HCT116 (cell line): ENCODE measurements at regions not wholly inside any gene's neighbourhood (a gene's known extent, or its start where the extent isn't known, plus 50 kb on each side); places are given as distances from the start of the nearest gene placed in this dataset.

Experiments used
- ATAC-seq: fragments of 200-7000 bp; cut with Tn5 transposase; 2 replicates; pipeline ENCODE4 v1.9.1; 2020; ENCODE audit warnings: mild to moderate bottlenecking, moderate library complexity
- BruUV-seq: library from RNA; stranded (reverse); fragments of 400-500 nt; replicated peaks from 2 replicates; lab custom pipeline; 2021; lab: Mats Ljungman, UMichigan
- CTCF ChIA-PET: fragments of 300-600 bp; sonication (Branson Sonifier 250); formaldehyde crosslinking; loops from one replicate; lab custom pipeline; 2021; ENCODE audit warnings: antibody characterized with exemption; lab: Charles Lee
- POLR2A ChIA-PET: fragments of 300-600, 350-600 bp; sonication (Branson Sonifier 250); formaldehyde crosslinking; loops from one replicate; lab custom pipeline; 2021; ENCODE audit warnings: antibody characterized with exemption; lab: Charles Lee
- RAD21 ChIA-PET, 2 experiments: fragments of 300-600 bp; sonication (Branson Sonifier 250); formaldehyde crosslinking; loops; one replicate each; lab custom pipeline; 2023; ENCODE audit warnings: low total read pairs in 2 of 2; ENCODE audit not compliant: uncharacterized antibody in 2 of 2, unreplicated experiment in 2 of 2, low non-redundant PET in 1 of 2; lab: Charles Lee
- DNase-seq: peaks from one replicate; pipeline ENCODE4 v3.0.0-alpha.2; 2010; ENCODE audit warnings: low read depth, low spot score
- H2AFZ ChIP-seq: fragments of 200-600 bp; shearing (Covaris generic), sonication (generic); 2 replicates; pipeline ENCODE4 v1.6.1; 2017; ENCODE audit warnings: low read depth, mixed run types, mixed read lengths, antibody characterized with exemption, low read length; ENCODE audit not compliant: poor library complexity, severe bottlenecking
- H3K27ac ChIP-seq: 2 replicates; pipeline ENCODE4 v1.5.1; 2012; ENCODE audit warnings: low read depth, low read length
- H3K27me3 ChIP-seq: fragments of 200-600 bp; sonication (generic); 2 replicates; pipeline ENCODE4 v1.6.1; 2016; ENCODE audit warnings: mixed run types, low read length, mixed read lengths; ENCODE audit not compliant: insufficient read depth
- H3K36me3 ChIP-seq, 2 experiments: fragments of 200-500 bp in 1 of 2; fragments of 200-600 bp in 1 of 2; sonication (Bioruptor generic) in 1 of 2; sonication (generic) in 1 of 2; 2 replicates each; pipeline versions ENCODE4 v1.5.1 to v1.6.1; 2014 to 2016; ENCODE audit warnings: low read length in 2 of 2, inconsistent platforms in 1 of 2, mixed read lengths in 1 of 2, mixed run types in 1 of 2; ENCODE audit not compliant: insufficient read depth in 2 of 2, control insufficient read depth in 1 of 2
- H3K4me1 ChIP-seq, 2 experiments: fragments of 200-600 bp in 1 of 2; sonication (generic) in 1 of 2; 2 replicates each; pipeline versions ENCODE4 v1.5.1 to v1.6.1; 2012 to 2017; ENCODE audit warnings: low read length in 2 of 2, inconsistent platforms in 1 of 2, mild to moderate bottlenecking in 1 of 2, mixed read lengths in 1 of 2, mixed run types in 1 of 2, moderate library complexity in 1 of 2; ENCODE audit not compliant: insufficient read depth in 2 of 2, control insufficient read depth in 1 of 2
- H3K4me2 ChIP-seq: fragments of 200-600 bp; sonication (generic); 2 replicates; pipeline ENCODE4 v1.6.1; 2017; ENCODE audit warnings: mixed run types, low read length, mixed read lengths
- H3K4me3 ChIP-seq, 2 experiments: fragments of 200-600 bp in 1 of 2; sonication (generic) in 1 of 2; replicated peaks in 1 of 2; 2 replicates each; pipeline ENCODE4 v1.5.1; 2011 to 2016; ENCODE audit warnings: low read length in 2 of 2, control low read depth in 1 of 2, low read depth in 1 of 2, mild to moderate bottlenecking in 1 of 2, mixed read lengths in 1 of 2, mixed run types in 1 of 2
- H3K79me2 ChIP-seq: fragments of 200-600 bp; sonication (generic); 2 replicates; pipeline ENCODE4 v1.6.1; 2017; ENCODE audit warnings: mild to moderate bottlenecking, mixed run types, low read length, moderate library complexity, mixed read lengths; ENCODE audit not compliant: insufficient read depth
- H3K9ac ChIP-seq: fragments of 200-600 bp; sonication (generic); 2 replicates; pipeline ENCODE4 v1.6.1; 2016; ENCODE audit warnings: low read length, mixed read lengths
- H3K9me2 ChIP-seq: fragments of 200-600 bp; sonication (generic), shearing (Covaris generic); 2 replicates; pipeline ENCODE4 v1.6.1; 2017; ENCODE audit warnings: mixed run types, mild to moderate bottlenecking, moderate library complexity; ENCODE audit not compliant: insufficient read depth
- H3K9me3 ChIP-seq, 2 experiments: fragments of 200-500 bp in 1 of 2; fragments of 200-600 bp in 1 of 2; sonication (Bioruptor generic) in 1 of 2; sonication (generic) in 1 of 2; 2 replicates each; pipeline ENCODE4 v1.6.1; 2014 to 2017; ENCODE audit warnings: low read length in 2 of 2, mixed read lengths in 2 of 2, inconsistent platforms in 1 of 2, low read depth in 1 of 2, mild to moderate bottlenecking in 1 of 2, mixed run types in 1 of 2, moderate library complexity in 1 of 2; ENCODE audit not compliant: control insufficient read depth in 1 of 2, insufficient read depth in 1 of 2
- H4K20me1 ChIP-seq: fragments of 200-600 bp; sonication (generic), shearing (Covaris generic); 2 replicates; pipeline ENCODE4 v1.6.1; 2017; ENCODE audit warnings: mixed run types, mild to moderate bottlenecking, moderate library complexity; ENCODE audit not compliant: insufficient read depth
- ELF1 ChIP-seq: IDR thresholded peaks from 2 replicates; pipeline ENCODE4 v1.6.1; 2012; ENCODE audit warnings: low read depth, borderline replicate concordance
- EZH2 ChIP-seq: fragments of 200-600 bp; sonication (generic); IDR thresholded peaks from 2 replicates; pipeline ENCODE4 v1.6.1; 2017; ENCODE audit warnings: antibody characterized with exemption, mixed run types
- JUND ChIP-seq: IDR thresholded peaks from 2 replicates; pipeline ENCODE4 v1.6.1; 2012
- POLR2AphosphoS5 ChIP-seq: IDR thresholded peaks from 2 replicates; pipeline ENCODE4 v1.6.1; 2011; ENCODE audit warnings: mild to moderate bottlenecking, low read depth, low read length, moderate library complexity
- RAD21 ChIP-seq: IDR thresholded peaks from 2 replicates; pipeline ENCODE4 v1.6.1; 2012; ENCODE audit warnings: low read depth, mild to moderate bottlenecking
- SP1 ChIP-seq: IDR thresholded peaks from 2 replicates; pipeline ENCODE4 v1.6.1; 2012; ENCODE audit warnings: low read depth
- ZFX ChIP-seq: fragments of 450-650 bp; IDR thresholded peaks from 2 replicates; pipeline ENCODE4 v1.6.1; 2017
- ZNF274 ChIP-seq: fragments of 200-500 bp; sonication (Bioruptor generic); IDR thresholded peaks from 2 replicates; pipeline ENCODE4 v1.6.1; 2014; ENCODE audit warnings: mild to moderate bottlenecking, low read depth, low read length, inconsistent platforms
- intact Hi-C: fragments of 100-400 bp; cut with micrococcal nuclease; formaldehyde crosslinking; loops from 2 replicates; pipeline ENCODE4 v1.10.0; 2022
- TF ChIP-seq, protein P1 (sequence below), 3 experiments: fragments of 200-600 bp in 1 of 3; sonication (generic) in 1 of 3; IDR thresholded peaks in 2 of 3; conservative IDR thresholded peaks in 1 of 3; 2 replicates each; pipeline ENCODE4 v1.5.1; 2012 to 2017; ENCODE audit warnings: low read depth in 2 of 3, low read length in 2 of 3, antibody characterized with exemption in 1 of 3, borderline replicate concordance in 1 of 3, control low read depth in 1 of 3, mild to moderate bottlenecking in 1 of 3, mixed read lengths in 1 of 3, mixed run types in 1 of 3, moderate library complexity in 1 of 3; ENCODE audit not compliant: insufficient read depth in 1 of 3
- TF ChIP-seq, protein P2 (sequence below): IDR thresholded peaks from 2 replicates; pipeline ENCODE4 v1.6.1; 2011; ENCODE audit warnings: mild to moderate bottlenecking, low read length, moderate library complexity; ENCODE audit not compliant: insufficient replicate concordance; ENCODE audit errors: extremely low read depth

DNA sequence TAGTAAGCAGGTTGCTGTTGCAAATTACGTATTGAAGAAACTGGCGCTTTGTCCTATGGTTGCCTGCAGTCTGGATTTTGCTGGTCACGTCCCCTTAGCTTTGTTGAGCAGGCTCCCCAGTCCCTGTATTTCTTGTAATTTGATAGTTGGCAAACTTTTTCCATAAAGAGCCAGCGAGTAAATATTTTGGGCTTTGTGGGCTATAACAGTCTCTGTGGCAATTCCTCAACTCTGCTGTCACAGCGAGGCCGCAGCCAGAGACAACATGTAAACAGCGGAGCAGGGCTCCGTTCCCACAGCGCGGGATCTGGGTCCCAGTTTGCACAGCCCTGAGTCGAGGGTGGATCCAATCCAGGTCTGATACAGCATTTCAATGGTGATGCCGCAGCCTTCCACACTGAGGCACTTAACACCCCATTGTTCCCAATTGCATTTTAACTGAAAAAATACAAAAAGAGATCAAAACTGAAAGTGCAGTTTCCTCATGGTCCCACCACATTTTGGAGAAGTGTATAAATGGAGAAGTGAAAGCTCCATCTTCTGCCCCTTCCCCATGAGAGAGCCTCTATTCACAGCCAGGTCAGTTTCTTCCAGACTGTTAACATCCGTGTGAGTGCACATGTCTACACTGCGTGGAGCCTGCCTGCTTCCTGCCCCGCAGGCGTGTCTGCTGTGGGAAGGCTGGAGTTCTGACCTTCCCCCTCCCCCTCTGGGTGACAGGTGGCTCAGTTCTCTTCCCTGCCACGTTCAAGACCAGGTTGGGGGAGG is 89.1 kb downstream of the RPS6KA4 start:
- intact Hi-C loops = loop anchor here (5.0 kb wide), 1 partner anchor 91 kb away; the partner anchor contains the start of gene RPS6KA4
- TF ChIP-seq, protein P1, sequence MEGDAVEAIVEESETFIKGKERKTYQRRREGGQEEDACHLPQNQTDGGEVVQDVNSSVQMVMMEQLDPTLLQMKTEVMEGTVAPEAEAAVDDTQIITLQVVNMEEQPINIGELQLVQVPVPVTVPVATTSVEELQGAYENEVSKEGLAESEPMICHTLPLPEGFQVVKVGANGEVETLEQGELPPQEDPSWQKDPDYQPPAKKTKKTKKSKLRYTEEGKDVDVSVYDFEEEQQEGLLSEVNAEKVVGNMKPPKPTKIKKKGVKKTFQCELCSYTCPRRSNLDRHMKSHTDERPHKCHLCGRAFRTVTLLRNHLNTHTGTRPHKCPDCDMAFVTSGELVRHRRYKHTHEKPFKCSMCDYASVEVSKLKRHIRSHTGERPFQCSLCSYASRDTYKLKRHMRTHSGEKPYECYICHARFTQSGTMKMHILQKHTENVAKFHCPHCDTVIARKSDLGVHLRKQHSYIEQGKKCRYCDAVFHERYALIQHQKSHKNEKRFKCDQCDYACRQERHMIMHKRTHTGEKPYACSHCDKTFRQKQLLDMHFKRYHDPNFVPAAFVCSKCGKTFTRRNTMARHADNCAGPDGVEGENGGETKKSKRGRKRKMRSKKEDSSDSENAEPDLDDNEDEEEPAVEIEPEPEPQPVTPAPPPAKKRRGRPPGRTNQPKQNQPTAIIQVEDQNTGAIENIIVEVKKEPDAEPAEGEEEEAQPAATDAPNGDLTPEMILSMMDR (IDR thresholded peaks at IDR 0.05 in 2 of 3, conservative IDR thresholded peaks at IDR 0.05 in 1 of 3; ENCODE audit: borderline replicate concordance in 1 of 3, insufficient read depth in 1 of 3, low read depth in 2 of 3, low read length in 2 of 3) = no peak
- no peak for TF ChIP-seq ELF1
- TF ChIP-seq EZH2 = no peak
- no peak for TF ChIP-seq ZNF274
- no peak for TF ChIP-seq POLR2AphosphoS5
- TF ChIP-seq, protein P2, sequence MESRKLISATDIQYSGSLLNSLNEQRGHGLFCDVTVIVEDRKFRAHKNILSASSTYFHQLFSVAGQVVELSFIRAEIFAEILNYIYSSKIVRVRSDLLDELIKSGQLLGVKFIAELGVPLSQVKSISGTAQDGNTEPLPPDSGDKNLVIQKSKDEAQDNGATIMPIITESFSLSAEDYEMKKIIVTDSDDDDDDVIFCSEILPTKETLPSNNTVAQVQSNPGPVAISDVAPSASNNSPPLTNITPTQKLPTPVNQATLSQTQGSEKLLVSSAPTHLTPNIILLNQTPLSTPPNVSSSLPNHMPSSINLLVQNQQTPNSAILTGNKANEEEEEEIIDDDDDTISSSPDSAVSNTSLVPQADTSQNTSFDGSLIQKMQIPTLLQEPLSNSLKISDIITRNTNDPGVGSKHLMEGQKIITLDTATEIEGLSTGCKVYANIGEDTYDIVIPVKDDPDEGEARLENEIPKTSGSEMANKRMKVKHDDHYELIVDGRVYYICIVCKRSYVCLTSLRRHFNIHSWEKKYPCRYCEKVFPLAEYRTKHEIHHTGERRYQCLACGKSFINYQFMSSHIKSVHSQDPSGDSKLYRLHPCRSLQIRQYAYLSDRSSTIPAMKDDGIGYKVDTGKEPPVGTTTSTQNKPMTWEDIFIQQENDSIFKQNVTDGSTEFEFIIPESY = no peak
- no peak for TF ChIP-seq RAD21
- no peak for TF ChIP-seq ZFX
- no peak for TF ChIP-seq JUND
- TF ChIP-seq SP1 = no peak
- no peaks in the 10 kb centered on the region for H3K9me3 ChIP-seq
- H3K79me2 ChIP-seq = no peaks in the 10 kb centered on the region
- H3K27ac ChIP-seq = no peak overlapping the region
- DNase-seq = no peak
- peak overlapping the region; percentile 62 for H2AFZ ChIP-seq
- ChIA-PET POLR2A (interaction anchor here (1.3 kb wide), 1 partner anchor 92 kb away, joined by 7 read pairs; no protein-coding TSS in a partner anchor), RAD21 (no interaction called here), CTCF (interaction anchor here (0.6 to 3.2 kb wide), 24 partner anchors 11 to 241 kb away, joined by 3 to 51 read pairs (median 7); partner anchors contain the start of genes PRDX5 and TRMT112)
- BruUV-seq = no TSS peak
- no peaks in the 10 kb centered on the region for H3K27me3 ChIP-seq
- peak overlapping the region; percentile 48 to 59 for H3K4me3 ChIP-seq
- H3K9me2 ChIP-seq = no peaks in the 10 kb centered on the region
- H3K4me2 ChIP-seq = peak overlapping the region; percentile 97
- H3K36me3 ChIP-seq = no peaks in the 10 kb centered on the region
- peaks cover 14 to 23% of the 10 kb centered on the region in 2 experiments for H3K4me1 ChIP-seq
- peak overlapping the region; percentile 26 for H3K9ac ChIP-seq
- peak; percentile 20; the same call in 1 of the 2 replicates for ATAC-seq
- H4K20me1 ChIP-seq = no peaks in the 10 kb centered on the region
